ENCODE measurements at regions not wholly inside any gene's neighbourhood (a gene's known extent, or its start where the extent isn't known, plus 50 kb on each side); places are given as distances from the start of the nearest gene placed in this dataset.
"Not testable (repeated sequence)": the region's sequence is repeated elsewhere in the genome, so short reads cannot be mapped to it uniquely, and the experiment has no call there.

- DNase-seq (ENCODE audit: extremely low read depth in 1 of 2, low read depth in 1 of 2): no peak
Observed at GRCh38 chr3:182315313-182315712, 478.0 kb upstream of the ATP11B start.

GRCh38 chr3:182323126-182323700, 470.1 kb upstream of the ATP11B start:
- no peak for DNase-seq (ENCODE audit: extremely low read depth in 1 of 2, low read depth in 1 of 2)

- DNase-seq (ENCODE audit: extremely low read depth in 1 of 2, low read depth in 1 of 2): no peak
Observed at GRCh38 chr3:182323898-182324297, 469.4 kb upstream of the ATP11B start.

GRCh38 chr3:182325213-182325950, 467.9 kb upstream of the ATP11B start:
- no peak for DNase-seq (ENCODE audit: extremely low read depth in 1 of 2, low read depth in 1 of 2)

DNA sequence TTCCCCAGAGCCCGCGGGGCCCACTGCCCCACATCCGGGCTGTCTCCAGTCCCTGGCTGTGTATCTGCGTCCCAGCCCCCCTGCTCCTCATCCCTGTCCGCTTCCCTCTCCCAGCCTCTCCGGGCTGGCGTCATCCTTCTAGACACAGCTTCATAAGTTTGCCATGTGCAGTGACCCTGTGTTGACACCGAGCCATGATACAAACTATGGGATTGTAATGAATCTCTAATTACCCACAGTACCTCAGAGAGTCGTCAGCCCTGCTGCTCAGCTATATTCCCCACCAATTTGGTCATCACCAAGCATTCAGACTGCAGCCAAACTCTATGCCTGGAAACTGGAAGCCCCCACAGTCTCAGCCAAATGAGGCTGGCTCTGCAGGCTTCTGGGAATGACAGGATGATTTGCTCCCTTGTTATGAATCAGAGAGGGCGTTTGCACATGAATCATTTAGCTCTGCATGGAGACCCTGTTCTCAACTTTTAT, 466.1 kb upstream of the ATP11B start:
- DNase-seq (ENCODE audit: extremely low read depth in 1 of 2, low read depth in 1 of 2): no peak

DNA sequence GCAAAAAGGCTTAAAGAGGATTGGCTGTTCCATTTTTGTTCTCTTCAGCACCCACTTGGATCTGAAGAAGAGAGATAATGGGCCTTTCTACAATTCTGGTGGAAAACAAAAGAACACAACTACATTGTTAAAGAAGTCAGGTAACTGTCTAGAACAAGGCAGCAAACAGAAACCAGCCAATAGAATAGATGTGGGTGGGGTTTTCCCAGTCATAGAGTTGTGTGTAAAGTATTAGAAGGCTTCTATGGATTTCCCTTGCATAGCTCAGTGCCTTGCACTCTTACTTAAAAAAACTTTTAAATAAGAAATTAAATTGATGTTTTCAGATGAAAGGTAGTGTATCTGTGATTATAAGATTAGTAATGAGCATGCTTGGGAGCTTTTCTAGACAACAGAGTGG, 462.7 kb upstream of the ATP11B start:
- no peak for DNase-seq (ENCODE audit: extremely low read depth in 1 of 2, low read depth in 1 of 2)

DNA sequence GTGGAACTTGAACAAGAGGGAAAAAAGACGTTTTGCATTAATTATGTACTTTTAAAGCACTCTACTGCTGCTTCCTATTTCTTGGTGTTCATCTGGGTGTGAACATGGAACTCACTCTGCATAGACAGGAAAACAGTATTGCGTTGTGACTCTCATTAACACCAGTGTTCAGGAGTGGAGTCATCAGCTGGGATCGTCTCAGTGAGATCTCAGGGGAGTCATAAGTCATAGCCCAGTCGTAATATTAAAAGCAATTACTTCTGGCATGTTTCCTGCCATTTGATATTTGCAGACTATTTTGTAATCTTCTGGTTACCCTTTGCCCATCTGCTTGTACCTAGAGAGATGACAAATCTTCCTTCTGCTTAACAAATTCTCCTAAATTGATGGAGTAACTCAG, 462.0 kb upstream of the ATP11B start:
- DNase-seq (ENCODE audit: extremely low read depth in 1 of 2, low read depth in 1 of 2): no peak

GRCh38 chr3:182342252-182342651, 451.1 kb upstream of the ATP11B start:
- no peak for DNase-seq (ENCODE audit: extremely low read depth in 1 of 2, low read depth in 1 of 2)

- DNase-seq (ENCODE audit: extremely low read depth in 1 of 2, low read depth in 1 of 2): not testable (repeated sequence)
Observed at GRCh38 chr3:182344026-182344425, 449.3 kb upstream of the ATP11B start.

DNA sequence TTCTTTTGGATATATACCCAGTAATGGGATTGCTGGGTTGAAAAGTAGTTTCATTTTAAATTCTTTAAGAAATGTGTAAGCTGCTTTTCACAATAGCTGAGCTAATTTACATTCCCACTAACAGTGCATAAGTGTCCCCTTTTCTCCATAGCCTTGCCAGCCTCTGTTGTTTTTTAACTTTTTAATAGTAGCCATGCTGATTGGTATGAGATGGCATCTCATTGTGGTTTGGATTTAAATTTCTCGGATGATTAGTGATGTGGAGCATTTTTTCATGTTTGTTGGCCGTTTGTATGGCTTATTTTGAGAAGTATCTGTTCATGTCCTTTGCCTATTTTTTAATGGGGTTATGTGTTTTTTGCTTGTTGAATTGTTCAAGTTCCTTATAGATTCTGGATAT, 444.3 kb upstream of the ATP11B start:
- DNase-seq (ENCODE audit: extremely low read depth in 1 of 2, low read depth in 1 of 2): no peak

- DNase-seq (ENCODE audit: extremely low read depth in 1 of 2, low read depth in 1 of 2): no peak
Observed at GRCh38 chr3:182349951-182350517, 443.3 kb upstream of the ATP11B start.

DNA sequence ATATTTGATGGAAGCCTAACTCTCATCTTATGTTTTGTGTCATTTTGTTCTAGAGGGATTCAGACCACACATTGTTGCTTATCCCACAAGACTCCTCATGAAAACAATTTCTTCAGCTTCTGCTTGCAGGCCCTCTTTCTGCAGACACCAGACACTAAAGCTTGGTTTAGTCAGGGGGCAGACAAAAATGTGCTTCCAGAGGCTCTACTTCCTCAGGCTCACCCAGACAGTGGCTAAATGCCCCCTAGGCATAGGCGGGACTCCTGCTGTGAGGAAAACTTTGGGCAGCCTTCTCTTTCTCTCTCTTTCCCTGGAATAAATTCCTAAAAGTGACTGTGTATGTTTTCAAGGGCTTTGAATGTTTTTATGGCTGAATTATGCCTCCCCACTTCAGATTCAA, 435.4 kb upstream of the ATP11B start:
- no peak for DNase-seq (ENCODE audit: extremely low read depth in 1 of 2, low read depth in 1 of 2)

DNA sequence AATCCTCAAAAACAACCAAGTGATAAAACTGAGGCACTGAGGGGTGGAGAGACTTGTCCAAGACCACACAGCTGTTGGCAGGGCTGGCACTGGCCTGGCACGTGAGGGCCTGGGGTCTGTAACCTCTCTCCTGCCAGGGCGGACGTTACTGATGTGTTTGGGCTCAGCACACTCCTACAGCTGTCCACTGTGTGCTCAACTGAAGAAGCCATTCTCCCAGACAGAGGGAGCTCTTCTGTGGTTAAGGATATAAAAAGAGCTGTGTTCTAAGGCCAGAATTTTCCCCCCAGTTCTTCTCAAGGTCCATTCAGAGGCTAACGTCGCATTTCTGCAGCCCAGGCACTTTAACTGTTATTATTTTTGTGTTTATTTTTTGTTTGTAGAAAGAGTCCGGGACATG, 429.0 kb upstream of the ATP11B start:
- DNase-seq (ENCODE audit: extremely low read depth in 1 of 2, low read depth in 1 of 2): no peak

GRCh38 chr3:182364723-182365650, 428.3 kb upstream of the ATP11B start:
- DNase-seq (ENCODE audit: extremely low read depth in 1 of 2, low read depth in 1 of 2): no peak

DNA sequence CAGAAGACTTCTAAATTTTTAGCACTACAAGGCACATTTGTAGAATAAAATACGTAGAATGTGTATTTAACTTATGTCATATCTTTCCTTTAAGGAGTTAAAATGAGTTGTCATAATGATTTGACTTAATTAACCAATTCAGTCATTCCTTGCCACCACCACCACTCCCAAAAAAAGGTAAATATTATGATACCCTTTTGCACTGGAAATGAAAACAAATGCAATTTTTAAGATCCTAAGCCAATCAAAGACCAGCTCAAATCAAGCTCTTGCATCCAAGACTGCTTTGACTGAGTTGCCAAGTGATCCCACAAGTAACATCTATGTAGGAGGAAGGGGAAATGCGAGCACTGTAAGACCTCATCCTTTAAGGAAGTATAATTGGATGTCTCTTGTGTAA, 426.6 kb upstream of the ATP11B start:
- DNase-seq (ENCODE audit: extremely low read depth in 1 of 2, low read depth in 1 of 2): no peak

GRCh38 chr3:182369861-182370260, 423.4 kb upstream of the ATP11B start:
- no peak for DNase-seq (ENCODE audit: extremely low read depth in 1 of 2, low read depth in 1 of 2)

GRCh38 chr3:182370949-182371348, 422.4 kb upstream of the ATP11B start:
- no peak for DNase-seq (ENCODE audit: extremely low read depth in 1 of 2, low read depth in 1 of 2)

DNA sequence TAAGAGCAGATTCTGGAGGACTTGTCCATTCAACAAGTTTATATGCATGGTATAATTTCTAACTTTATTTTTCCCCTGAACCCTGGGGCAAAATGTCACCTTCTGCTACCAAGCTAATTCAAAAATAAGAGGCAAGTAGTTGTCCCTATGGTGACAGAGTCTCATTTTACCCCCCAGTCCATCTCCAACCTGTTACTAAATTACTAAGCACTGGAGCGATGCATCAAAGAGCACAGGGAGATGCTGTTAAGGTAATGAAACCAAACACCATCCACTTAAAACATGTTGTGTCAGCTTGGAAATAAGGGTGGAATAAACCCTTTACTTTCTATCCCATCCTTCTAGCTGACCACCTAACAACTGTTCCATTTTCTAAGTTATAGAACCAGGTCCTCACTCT, 417.4 kb upstream of the ATP11B start:
- no peak for DNase-seq (ENCODE audit: extremely low read depth in 1 of 2, low read depth in 1 of 2)

GRCh38 chr3:182382112-182382857, 411.0 kb upstream of the ATP11B start:
- DNase-seq (ENCODE audit: extremely low read depth in 1 of 2, low read depth in 1 of 2): no peak

- no peak for DNase-seq (ENCODE audit: extremely low read depth in 1 of 2, low read depth in 1 of 2)
Observed at GRCh38 chr3:182384221-182384620, 409.1 kb upstream of the ATP11B start.

GRCh38 chr3:182385356-182385755, 407.9 kb upstream of the ATP11B start:
- DNase-seq (ENCODE audit: extremely low read depth in 1 of 2, low read depth in 1 of 2): no peak
